ENCODE measurements at regions not wholly inside any gene's neighbourhood (a gene's known extent, or its start where the extent isn't known, plus 50 kb on each side); places are given as distances from the start of the nearest gene placed in this dataset.

DNA sequence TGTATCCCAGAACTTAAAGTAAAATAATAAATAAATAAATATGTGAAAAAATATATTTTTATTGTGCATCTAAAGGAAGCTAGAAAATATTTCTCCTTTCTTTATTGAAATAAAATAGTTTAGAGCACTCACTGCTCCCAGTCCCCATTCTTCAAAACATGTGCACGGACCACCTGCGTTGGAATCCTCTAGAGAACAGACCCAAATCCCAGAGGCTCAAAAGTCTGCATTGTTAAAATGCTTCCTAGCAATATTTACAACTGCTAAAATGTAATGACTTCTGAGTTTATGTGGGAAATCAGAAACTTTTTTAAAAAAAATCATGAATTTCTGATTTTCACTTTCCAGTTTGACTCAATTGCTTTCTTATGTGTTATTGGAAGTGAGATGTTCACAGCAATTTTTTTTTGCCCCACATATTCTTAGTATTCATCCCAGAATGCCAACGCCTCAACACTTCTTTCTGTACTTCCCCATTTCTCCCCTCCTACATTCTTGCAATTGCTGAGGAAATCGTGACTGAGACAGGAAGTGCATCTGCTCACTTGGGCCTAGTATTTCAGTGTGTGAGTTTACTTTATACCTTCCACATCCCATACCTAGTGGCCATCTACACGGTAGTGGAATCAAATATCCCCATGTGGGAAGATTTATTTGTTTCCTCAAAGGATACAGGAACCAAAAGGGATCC, 116.0 kb upstream of the FLRT2 start:
- TF ChIP-seq POLR2A (IDR thresholded peaks at IDR 0.05) (no peak), CTCF (IDR thresholded peaks at IDR 0.05) (no peak)
